GM21423 (cell line): ENCODE measurements at regions not wholly inside any gene's neighbourhood (a gene's known extent, or its start where the extent isn't known, plus 50 kb on each side); places are given as distances from the start of the nearest gene placed in this dataset.
"Not testable (repeated sequence)": the region's sequence is repeated elsewhere in the genome, so short reads cannot be mapped to it uniquely, and the experiment has no call there.

ENCODE experiments used
- ATAC-seq: cut with Tn5 transposase; IDR thresholded peaks from one replicate; pipeline ENCODE4 v1.9.1; 2021; ENCODE audit warnings: mild to moderate bottlenecking, moderate library complexity; ENCODE audit not compliant: unreplicated experiment

DNA sequence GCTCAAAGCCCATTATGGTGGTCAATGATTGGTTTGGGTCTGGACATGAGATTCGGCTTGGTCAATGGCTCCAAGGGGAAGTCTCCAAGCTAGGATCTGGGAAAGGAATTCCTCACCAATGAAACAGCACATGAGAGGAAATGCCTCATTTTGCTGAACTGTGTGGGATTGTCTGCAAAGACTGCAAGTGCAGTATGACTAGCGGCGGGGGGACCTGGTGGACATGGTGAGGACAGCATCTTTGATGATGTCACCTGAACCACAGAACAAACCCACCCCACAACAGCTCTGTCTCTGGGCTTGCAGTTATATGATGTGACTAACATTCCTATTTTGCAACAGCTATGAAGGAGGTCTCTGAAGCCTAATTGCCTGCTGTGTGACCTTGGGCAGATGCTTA lies 50.6 kb upstream of the NKD1 start:
- ATAC-seq = no peak

DNA sequence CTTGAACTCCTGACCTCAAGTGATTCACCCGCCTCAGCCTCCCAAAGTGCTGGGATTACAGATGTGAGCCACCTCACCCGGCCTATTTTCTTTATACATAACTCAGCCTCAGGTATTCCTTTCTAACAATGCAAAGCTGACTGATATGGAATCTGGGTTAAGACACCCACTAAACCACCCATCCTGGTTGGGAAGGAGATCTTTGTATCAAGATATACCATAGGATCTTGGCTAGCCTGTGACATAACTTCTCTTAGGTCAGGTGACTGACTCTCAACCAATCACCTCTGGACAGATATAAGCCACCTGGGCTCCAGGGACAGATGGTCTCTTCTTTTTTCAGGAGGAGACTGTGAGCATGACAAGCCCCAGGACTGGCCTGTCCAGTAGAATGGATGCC lies 51.2 kb upstream of the NKD1 start:
- ATAC-seq = no peak

DNA sequence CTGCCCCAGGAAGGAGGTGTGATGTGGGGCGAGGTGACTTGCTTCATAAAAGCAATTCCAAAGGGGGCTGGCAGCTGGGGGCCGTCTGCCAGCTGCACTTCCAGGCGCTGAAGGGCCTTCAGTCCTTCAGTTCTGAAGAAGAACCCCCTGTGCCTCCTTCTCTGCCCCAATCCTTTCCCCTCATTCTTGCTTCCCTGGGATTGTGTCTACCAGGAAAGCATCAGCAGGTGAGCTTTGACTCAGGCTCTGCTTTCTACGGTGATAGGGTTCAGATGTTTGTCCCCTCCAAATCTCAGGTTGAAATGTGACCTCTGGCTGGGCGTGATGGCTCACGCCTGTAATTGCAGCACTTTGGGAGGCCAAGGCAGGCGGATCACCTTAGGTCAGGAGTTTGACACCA lies 52.5 kb upstream of the NKD1 start:
- ATAC-seq = no peak

DNA sequence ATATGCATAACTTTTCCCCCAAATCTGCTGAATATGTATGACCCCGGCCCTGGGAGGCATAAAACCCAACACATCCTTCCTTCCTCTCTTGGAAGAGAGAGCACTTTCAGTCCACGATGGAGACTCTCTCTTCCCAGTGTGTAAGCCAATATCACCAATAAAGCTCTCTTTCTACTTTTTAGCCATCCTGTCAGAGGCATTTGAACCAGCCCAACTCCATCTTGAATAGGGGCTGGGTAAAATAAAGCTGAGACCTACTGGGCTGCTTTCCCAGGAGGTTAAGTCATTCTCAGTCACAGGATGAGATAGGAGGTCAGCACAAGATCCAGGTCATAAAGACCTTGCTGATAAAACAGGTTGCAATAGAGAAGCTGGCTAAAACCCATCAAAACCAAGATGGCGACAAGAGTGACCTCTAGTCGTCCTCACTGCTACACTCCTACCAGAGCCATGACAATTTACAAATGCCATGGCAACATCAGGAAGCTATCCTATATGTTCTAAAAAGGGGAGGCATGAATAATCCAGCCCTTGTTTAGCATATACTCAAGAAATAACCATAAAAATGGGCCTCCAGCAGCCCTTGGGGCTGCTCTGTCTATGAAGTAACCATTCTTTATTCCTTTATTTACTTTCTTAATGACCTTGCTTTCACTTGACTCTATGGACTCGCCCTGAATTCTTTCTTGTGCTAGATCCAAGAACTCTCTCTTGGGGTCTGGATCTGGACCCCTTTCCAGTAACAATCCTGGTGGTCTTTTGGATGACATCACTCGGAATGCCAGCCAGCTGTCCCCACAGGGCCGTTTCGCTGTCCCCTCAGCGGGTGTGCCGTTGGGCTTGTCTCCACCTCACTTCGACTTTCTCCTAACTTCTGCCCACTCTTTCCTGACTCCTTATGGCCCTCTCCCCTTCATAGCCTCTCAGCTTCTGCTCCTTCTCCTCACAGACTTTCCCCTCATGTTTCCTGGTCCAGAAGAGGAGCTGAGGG lies 53.4 kb upstream of the NKD1 start:
- ATAC-seq = no peak

DNA sequence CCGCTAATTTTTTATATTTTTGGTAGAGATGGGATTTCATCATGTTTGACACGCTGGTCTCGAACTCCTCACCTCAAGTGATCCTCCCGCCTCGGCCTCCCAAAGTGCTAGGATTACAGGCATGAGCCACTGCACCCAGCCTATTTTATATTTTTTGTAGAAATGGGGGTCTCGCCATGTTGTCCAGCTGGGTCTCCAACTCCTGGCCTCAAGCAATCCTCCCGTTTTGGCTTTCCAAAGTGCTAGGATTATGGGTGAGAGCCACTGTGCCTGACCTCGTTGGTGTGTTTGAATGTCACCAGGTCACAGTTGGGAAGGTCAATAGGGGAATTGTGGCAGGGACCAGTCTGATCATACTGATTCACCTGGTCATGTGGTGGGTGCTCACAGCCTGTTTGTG lies 56.7 kb upstream of the NKD1 start:
- no peak for ATAC-seq

DNA sequence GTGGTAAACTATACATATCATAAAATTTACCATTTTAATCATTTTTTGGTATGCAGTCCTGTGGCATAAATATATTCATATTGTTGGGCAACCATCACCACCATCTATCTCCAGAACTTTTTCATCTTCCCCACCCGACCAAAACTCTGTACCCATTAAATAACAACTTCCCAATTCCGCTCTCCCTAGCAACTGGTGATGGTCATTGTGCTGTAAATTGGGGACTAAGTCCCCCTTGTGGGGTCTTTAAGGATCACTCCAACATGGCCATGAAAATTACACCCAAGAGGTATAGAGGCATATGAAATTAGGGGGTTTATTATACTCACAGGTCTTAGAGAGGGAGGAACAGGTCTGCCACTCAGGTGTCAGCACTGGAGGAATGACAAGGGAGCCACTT lies 57.4 kb upstream of the NKD1 start:
- no peak for ATAC-seq

DNA sequence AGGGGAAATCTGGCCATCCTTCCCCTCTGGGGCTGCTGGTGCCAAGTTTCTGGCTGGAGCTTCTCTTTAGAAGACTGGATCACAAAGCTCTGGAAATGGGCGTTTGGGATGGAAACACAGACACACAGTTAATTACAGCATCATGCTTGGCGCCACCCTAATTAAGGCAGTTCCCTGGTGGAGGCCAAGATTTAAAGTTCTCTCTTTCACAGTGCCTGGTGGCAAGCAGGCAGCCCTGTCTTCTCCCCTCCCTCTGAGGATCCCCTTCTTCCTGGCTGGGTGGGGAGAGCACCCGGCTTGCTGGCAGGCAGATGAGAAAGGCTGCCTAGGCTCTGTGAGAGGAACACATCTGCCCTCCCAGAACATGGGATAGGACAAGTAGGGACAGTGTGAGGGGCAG lies 59.0 kb upstream of the NKD1 start:
- ATAC-seq = no peak

DNA sequence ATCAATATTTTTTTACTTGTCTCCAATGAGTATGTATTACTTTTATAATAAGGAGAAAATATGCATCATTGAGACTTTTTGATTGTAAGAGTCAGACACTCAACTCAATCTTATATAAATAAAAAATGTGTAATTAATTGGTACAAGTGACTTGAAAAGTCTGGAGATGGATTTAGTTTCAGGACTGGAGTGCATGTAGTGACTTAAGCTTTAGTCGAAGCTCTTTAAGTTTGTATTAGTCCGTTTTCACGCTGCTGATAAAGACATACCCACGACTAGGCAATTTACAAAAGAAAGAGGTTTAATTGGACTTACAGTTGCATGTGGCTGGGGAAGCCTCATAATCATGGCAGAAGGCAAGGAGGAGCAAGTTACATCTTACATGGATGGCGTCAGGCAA lies 60.7 kb upstream of the NKD1 start:
- no peak for ATAC-seq

DNA sequence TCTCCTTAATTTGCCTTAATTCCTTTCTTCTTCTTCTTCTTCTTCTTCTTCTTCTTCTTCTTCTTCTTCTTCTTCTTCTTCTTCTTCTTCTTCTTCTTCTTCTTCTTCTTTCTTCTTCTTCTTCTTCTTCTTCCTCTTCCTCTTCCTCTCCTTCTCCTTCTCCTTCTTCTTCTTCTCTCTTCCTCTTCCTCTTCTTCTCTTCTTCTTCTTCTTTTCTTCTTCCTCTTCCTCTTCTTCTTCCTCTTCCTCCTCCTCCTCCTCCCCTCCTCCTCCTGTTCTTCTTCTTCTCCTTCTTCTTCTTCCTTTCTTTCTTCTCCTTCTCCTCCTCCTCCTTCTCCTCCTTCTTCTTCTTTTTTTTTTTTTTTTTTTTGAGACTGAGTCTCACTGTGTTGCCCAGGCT lies 62.0 kb upstream of the NKD1 start:
- ATAC-seq = not testable (repeated sequence)

DNA sequence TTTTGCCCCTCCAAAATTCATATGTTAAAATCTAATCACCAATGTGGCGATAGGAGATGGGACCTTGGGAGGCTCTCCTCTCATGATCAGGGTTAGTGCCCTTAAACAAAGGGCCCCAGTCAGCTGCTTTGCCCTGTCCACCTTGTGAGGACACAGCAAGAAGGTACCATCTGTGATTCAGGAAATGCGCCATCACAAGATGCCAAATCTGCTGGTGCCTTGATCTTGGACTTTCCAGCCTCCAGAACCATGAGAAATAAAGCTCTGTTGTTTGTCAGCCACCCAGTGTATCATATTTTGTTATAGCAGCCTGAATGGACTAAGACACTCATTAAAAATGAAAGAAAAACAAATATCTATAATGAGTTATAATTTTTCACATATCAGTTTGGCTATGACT lies 63.0 kb upstream of the NKD1 start:
- ATAC-seq = no peak

DNA sequence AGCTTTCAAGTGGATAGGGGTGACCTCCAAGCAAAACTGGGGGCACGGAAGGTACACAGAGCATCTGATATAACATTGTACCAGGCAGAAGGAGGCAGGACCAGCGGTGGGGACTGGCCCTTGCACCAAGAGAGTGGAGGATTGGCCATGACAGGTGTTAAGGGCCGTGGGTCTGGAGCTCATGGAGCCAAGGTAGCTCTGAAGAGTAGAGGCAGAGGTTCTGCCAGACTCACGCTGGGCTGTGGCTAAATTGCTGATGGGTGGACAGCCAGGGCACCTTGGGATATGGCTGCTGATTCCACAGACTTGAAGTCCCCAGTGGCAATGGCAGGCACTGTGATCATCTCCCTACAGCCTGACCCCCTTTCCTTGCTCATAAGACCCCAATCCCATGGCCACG lies 65.9 kb upstream of the NKD1 start:
- no peak for ATAC-seq

DNA sequence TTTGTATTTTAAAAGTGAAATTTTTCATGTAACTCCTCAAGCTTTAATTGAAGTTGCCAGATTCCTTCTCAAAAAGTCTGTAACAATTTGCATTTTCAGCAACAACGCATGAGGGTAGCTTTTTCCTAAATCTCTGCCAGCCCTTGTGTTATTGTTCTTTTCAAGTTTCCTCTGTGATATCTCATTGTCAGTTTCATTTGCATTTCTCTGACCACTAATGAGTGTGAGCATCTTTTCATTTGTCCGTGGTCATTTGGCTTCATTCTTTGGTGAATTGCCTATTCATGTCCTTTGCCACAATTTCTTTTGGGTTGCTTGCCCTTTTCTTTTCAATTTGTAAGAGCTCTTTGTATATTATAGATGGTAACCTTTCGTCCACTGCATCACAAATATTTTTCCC lies 68.0 kb upstream of the NKD1 start:
- ATAC-seq = no peak

DNA sequence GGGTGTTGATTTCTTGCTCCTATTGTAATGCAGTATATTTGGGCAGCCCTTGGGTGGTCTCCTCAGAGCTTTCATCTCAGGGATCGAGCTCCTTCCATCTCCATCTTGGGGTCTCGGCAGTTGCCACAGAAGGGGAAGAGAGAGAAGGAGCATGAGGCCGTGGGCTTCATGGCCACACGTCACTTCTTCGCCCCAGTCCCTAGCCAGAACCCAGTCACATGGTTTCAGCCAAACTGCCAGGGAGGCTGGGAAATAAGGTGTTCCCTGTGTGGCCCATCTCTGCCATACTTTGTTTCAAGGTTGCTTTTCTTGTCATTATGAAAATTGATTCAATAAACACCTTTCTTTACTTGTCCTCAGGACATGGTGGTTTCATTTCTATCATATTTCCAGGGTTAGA lies 68.4 kb upstream of the NKD1 start:
- no peak for ATAC-seq

DNA sequence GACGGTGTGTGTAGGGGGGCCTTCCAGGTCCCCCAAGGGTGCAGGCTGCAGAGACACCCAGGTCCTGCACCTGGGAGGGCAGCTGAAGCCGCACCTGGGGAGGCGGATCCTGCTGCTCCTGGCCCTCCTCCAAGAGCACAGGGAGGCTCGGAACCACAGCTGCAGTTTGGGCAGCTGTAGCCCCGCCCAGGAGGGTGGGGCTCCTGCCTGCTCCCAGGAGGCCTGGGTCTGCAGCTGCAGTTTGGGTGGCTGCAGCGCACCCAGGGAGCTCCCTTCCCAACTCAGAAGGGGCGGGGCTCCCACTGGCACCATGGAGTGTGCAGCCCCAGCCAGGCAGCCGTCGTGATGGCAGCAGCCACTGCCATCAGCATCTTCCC lies 69.4 kb upstream of the NKD1 start:
- ATAC-seq = no peak

DNA sequence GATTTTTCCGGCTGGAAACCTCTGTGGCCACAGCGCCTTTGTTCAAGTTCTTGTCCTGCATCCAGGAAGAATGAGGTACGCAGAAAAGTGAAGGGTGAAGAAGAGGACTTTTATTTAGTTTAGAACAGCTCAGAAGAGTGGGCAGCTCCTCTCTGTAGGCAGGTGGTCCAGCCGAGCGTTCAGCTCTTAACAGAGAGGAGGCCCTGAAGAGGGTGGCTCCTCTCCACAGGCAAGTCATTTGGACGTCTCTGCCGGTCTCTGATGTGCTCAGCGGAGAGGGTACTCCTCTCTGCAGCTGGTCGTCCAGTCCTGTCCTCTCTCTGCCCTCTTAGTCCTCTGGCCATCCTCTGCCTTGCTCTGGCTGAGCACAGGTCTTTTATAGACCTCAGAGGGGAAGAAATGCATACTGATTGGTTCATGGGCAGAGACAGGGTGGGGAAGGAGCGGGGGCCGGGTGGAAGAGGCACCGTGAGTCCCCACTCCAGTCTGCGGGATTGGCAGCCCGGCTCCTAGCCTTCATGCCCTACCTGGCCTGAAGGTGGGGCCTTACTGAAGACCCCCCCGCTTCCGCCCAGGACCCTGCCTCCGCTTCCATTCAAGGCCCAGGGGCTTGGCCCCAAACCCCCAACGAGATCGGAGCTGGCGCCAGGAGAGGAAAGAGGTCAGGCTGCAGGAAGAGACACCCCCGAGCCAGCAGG lies 70.0 kb upstream of the NKD1 start:
- no peak for ATAC-seq

DNA sequence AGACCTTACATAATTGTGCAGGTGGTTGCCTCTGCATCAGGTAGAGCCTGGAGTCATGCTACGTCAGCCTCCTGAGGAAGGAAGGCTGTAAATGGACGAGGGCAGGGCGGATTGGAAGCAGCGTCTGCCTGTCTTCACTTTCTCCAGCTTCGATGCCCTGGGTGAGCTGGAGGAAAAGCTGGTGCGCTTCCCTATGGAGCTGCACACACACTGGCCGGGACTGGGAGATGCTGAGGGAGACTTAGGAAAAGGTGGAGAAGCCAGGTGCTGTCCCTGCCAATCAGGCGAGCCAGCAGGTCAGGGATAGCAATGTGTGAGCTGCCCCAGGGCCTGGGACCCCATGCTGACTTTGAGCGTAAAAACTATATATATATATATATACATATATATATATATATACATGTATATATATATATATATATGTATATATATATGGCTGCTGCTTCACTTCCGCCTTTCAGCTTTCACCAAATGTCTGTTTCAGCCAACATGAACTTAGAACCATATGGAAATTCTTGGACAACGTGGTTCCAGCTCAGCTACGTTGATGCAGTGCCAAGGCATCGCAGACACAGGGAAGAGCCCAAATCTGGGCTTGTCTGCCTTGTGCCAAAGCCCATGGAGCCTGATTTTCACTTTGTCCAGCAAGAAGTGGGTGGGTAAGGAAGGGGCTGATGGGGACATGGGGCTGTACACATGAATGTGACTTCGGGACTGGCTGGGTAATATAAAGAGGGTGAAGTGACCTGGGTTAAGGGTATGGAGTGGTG lies 71.5 kb upstream of the NKD1 start:
- no peak for ATAC-seq

DNA sequence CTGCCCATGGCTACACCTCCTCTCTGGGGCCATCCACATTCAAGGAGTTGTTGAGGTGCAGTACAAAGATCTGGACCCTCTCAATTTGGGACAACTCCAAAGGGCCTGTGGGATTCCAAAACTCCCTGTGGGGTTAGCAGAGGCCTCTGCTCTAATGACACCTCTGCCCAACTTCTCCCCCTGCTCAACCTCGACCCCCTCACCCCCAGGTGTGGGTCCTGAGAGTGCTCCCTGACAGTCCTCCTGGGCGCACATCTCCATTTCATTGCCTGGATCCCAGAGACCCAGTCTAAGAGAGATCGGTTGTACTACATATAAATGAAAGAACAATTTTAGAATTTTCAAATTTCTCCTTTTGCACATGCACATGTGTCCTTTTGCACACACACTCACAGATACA lies 73.0 kb upstream of the NKD1 start:
- no peak for ATAC-seq

DNA sequence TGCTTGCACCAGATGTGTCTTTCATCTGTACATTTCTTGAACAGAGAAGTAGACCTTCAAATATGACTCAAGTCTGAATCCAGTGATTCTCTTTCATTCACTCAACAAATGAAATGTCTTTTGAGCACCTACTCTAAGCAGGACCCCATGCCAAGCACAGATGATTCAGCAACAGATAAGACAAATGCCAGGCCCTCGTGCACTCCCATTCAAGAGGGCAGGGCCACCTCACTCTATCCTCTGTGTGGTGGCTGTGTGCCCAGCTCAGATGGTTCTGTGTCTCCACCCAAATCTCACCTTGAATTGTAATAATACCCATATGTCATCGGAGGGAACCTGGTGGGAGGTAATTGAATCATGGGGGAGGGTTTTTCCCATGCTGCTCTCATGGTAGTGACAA lies 74.1 kb upstream of the NKD1 start:
- ATAC-seq = no peak

DNA sequence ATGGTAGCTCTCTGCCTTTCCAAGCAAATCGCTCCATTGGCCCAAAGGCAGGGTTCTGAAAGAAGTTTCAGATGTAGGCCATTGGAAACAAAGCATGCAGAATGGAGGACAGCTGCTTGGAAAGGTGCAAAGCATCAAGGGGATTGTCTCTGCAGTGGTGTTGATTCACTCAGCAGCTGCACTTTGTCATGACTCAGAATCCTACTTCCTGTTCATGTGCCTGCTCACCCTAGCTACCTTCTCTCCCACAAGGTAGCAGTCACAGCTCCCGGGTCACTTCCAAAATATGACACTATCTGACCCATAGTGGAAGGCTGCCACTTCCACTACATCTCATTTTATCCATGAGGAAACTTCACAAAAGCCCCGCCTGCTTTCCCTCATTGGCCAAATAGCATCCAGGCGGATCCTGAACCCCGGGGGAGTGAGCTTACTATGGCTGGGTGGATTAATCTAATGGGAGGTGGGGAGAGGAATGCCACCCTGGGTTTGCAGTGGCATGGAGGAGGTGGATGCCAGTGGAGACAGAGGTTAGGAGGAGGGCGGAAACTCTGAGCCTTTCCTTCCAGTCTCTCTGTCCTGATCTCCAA lies 74.7 kb upstream of the NKD1 start:
- peak; percentile 57 for ATAC-seq

DNA sequence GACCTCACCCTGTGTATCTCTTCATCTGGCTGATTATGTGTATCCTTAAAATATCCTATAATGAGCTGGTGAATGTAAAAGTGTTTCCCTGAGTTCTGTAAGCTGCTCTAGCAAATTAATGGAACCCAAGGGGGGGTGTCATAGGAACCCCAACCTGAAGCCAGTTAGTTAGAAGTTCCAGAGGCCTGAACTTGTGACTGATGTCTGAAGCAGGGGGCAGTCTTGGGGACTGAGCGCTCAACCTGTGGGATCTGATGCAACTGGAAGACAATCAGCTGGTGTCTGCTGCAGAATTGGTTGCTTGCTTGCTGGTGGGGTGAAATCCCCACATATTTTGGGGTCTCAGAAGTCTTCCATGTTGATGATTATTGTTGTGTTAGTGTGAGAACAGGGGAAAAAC lies 75.7 kb upstream of the NKD1 start:
- ATAC-seq = no peak

DNA sequence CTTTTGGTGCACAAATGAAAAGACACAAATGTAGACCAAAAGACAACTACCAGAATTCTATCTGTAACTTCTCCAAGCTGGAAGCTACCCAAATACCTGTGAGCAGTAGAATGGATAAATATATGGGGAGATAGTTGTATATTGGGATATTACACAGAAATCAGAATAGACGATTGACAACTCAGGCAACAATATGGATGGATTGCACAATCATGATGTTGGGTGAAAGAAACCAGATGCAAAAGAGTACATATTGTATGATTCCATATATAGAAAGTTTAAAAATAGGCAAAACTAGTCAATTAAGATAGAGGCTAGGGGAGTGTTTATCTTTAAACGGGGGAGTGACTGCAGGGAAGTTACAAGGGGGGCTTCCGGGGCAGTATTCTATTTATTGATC lies 77.5 kb upstream of the NKD1 start:
- ATAC-seq = no peak
